ENCODE measurements at regions not wholly inside any gene's neighbourhood (a gene's known extent, or its start where the extent isn't known, plus 50 kb on each side); places are given as distances from the start of the nearest gene placed in this dataset.

- no peak overlapping the region for H3K27ac ChIP-seq
- no peaks in the 10 kb centered on the region for H3K36me3 ChIP-seq (ENCODE audit: control insufficient read depth, insufficient read depth, low read length)
- no peaks in the 10 kb centered on the region for H3K27me3 ChIP-seq (ENCODE audit: control insufficient read depth, insufficient read depth, low read length)
- no peak overlapping the region for H3K9ac ChIP-seq
- no peak overlapping the region for H3K4me2 ChIP-seq (ENCODE audit: low read length)
- no peak overlapping the region for H3K4me3 ChIP-seq (ENCODE audit: low read depth, low read length)
- H2AFZ ChIP-seq, result no peak overlapping the region
- TF ChIP-seq CTCF (IDR thresholded peaks at IDR 0.05), result no peak
- H3K79me2 ChIP-seq, result no peaks in the 10 kb centered on the region
- H3K9me3 ChIP-seq (ENCODE audit: control insufficient read depth, low read length), result no peaks in the 10 kb centered on the region
- H3K4me1 ChIP-seq, result no peaks in the 10 kb centered on the region
Measured at GRCh38 chr5:96114736-96115135, 153.1 kb upstream of the ELL2 start.

- no peaks in the 10 kb centered on the region for H3K4me1 ChIP-seq
- no peak overlapping the region for H3K4me2 ChIP-seq (ENCODE audit: low read length)
- H3K27ac ChIP-seq, result no peak overlapping the region
- H2AFZ ChIP-seq, result no peak overlapping the region
- H3K36me3 ChIP-seq (ENCODE audit: control insufficient read depth, insufficient read depth, low read length), result no peaks in the 10 kb centered on the region
- no peak for TF ChIP-seq CTCF (IDR thresholded peaks at IDR 0.05)
- H3K27me3 ChIP-seq (ENCODE audit: control insufficient read depth, insufficient read depth, low read length), result no peaks in the 10 kb centered on the region
- H3K9me3 ChIP-seq (ENCODE audit: control insufficient read depth, low read length), result no peaks in the 10 kb centered on the region
- no peak overlapping the region for H3K4me3 ChIP-seq (ENCODE audit: low read depth, low read length)
- no peak overlapping the region for H3K9ac ChIP-seq
- no peaks in the 10 kb centered on the region for H3K79me2 ChIP-seq
Measured at GRCh38 chr5:96113170-96113939, 151.7 kb upstream of the ELL2 start.

- no peaks in the 10 kb centered on the region for H3K4me1 ChIP-seq
- no peak for TF ChIP-seq CTCF (IDR thresholded peaks at IDR 0.05)
- H3K9me3 ChIP-seq (ENCODE audit: control insufficient read depth, low read length), result no peaks in the 10 kb centered on the region
- H2AFZ ChIP-seq, result no peak overlapping the region
- no peak overlapping the region for H3K4me3 ChIP-seq (ENCODE audit: low read depth, low read length)
- H3K9ac ChIP-seq, result no peak overlapping the region
- H3K79me2 ChIP-seq, result no peaks in the 10 kb centered on the region
- H3K27ac ChIP-seq, result no peak overlapping the region
- no peak overlapping the region for H3K4me2 ChIP-seq (ENCODE audit: low read length)
- no peaks in the 10 kb centered on the region for H3K27me3 ChIP-seq (ENCODE audit: control insufficient read depth, insufficient read depth, low read length)
- H3K36me3 ChIP-seq (ENCODE audit: control insufficient read depth, insufficient read depth, low read length), result no peaks in the 10 kb centered on the region
Measured at GRCh38 chr5:96112703-96113102, 151.1 kb upstream of the ELL2 start.

- TF ChIP-seq CTCF (IDR thresholded peaks at IDR 0.05), result no peak
- H3K9ac ChIP-seq, result no peak overlapping the region
- no peak overlapping the region for H3K4me3 ChIP-seq (ENCODE audit: low read depth, low read length)
- H3K36me3 ChIP-seq (ENCODE audit: control insufficient read depth, insufficient read depth, low read length), result no peaks in the 10 kb centered on the region
- no peaks in the 10 kb centered on the region for H3K27me3 ChIP-seq (ENCODE audit: control insufficient read depth, insufficient read depth, low read length)
- no peaks in the 10 kb centered on the region for H3K4me1 ChIP-seq
- H3K9me3 ChIP-seq (ENCODE audit: control insufficient read depth, low read length), result no peaks in the 10 kb centered on the region
- no peak overlapping the region for H3K4me2 ChIP-seq (ENCODE audit: low read length)
- H3K79me2 ChIP-seq, result no peaks in the 10 kb centered on the region
- H3K27ac ChIP-seq, result no peak overlapping the region
- no peak overlapping the region for H2AFZ ChIP-seq
Measured at GRCh38 chr5:96112123-96112670, 150.5 kb upstream of the ELL2 start.

All from parathyroid adenoma (tissue), 2 donors.